GM12878 (cell line): ENCODE measurements at regions not wholly inside any gene's neighbourhood (a gene's known extent, or its start where the extent isn't known, plus 50 kb on each side); places are given as distances from the start of the nearest gene placed in this dataset.

Experiments
- ATAC-seq: fragments of 200-7000 bp; cut with Tn5 transposase; 3 replicates; pipeline ENCODE4 v1.9.1; 2020; ENCODE audit warnings: mild to moderate bottlenecking, moderate library complexity
- BruUV-seq: library from RNA; stranded (reverse); fragments of 400-500 nt; replicated peaks from 2 replicates; lab custom pipeline; 2021; lab: Mats Ljungman, UMichigan
- CTCF ChIA-PET: fragments of 300-600 bp; sonication (Branson Sonifier 250); formaldehyde crosslinking; extraction: SDS; loops from one replicate; lab custom pipeline; 2021; ENCODE audit warnings: inconsistent platforms; lab: Yijun Ruan, JAX
- POLR2A ChIA-PET: fragments of 350-600 bp; formaldehyde crosslinking; extraction: SDS; loops from one replicate; lab custom pipeline; 2021; ENCODE audit warnings: inconsistent platforms; lab: Charles Lee
- RAD21 ChIA-PET: fragments of 300-600 bp; sonication (Branson Sonifier 250); formaldehyde crosslinking; loops from one replicate; lab custom pipeline; 2023; ENCODE audit warnings: antibody characterized with exemption; ENCODE audit not compliant: unreplicated experiment; lab: Charles Lee
- SMC1A ChIA-PET: fragments of 300-600 bp; sonication (Branson Sonifier 250); formaldehyde crosslinking; loops from one replicate; lab custom pipeline; 2023; ENCODE audit not compliant: unreplicated experiment, uncharacterized antibody; lab: Charles Lee
- DNase-seq: peaks from one replicate; pipeline ENCODE4 v3.0.0-alpha.2; 2011; ENCODE audit warnings: low read depth, low spot score
- FAIRE-seq: peaks from 3 replicates; lab custom pipeline; 2011; peaks lifted over from hg19 to GRCh38; lab: Jason Lieb, UNC
- H2AFZ ChIP-seq: 2 replicates; pipeline ENCODE4 v1.6.0; 2011; ENCODE audit warnings: low read depth, low read length, control low read depth; ENCODE audit not compliant: control insufficient read depth
- H3K27ac ChIP-seq: 2 replicates; pipeline ENCODE4 v1.5.1; 2011; ENCODE audit warnings: control low read depth; ENCODE audit not compliant: control insufficient read depth, insufficient read depth
- H3K27me3 ChIP-seq, 2 experiments: replicated peaks in 1 of 2; 2 replicates each; pipeline versions ENCODE4 v1.6.0 to v1.6.1; 2011; ENCODE audit warnings: low read length in 1 of 2; ENCODE audit not compliant: control insufficient read depth in 2 of 2, insufficient read depth in 2 of 2
- H3K36me3 ChIP-seq, 2 experiments: 2 replicates each; pipeline ENCODE4 v1.5.1; 2011; ENCODE audit warnings: low read length in 1 of 2; ENCODE audit not compliant: control insufficient read depth in 2 of 2, insufficient read depth in 2 of 2
- H3K4me1 ChIP-seq: 2 replicates; pipeline ENCODE4 v1.6.1; 2011; ENCODE audit warnings: mild to moderate bottlenecking, low read length, moderate library complexity, mixed read lengths; ENCODE audit not compliant: control insufficient read depth, insufficient read depth
- H3K4me2 ChIP-seq: 2 replicates; pipeline ENCODE4 v1.6.0; 2011; ENCODE audit warnings: control low read depth; ENCODE audit not compliant: control insufficient read depth, insufficient read depth
- H3K4me3 ChIP-seq: fragments of 200-600 bp; sonication (generic); 2 replicates; pipeline ENCODE4 v1.5.1; 2016
- H3K79me2 ChIP-seq: 2 replicates; pipeline ENCODE4 v1.6.0; 2011; ENCODE audit warnings: low read length; ENCODE audit not compliant: control insufficient read depth, insufficient read depth
- H3K9ac ChIP-seq: 2 replicates; pipeline ENCODE4 v1.8.0; 2011; ENCODE audit warnings: low read length, control low read depth, mixed read lengths; ENCODE audit not compliant: control insufficient read depth, insufficient read depth
- H3K9me3 ChIP-seq: replicated peaks from 3 replicates; pipeline ENCODE4 v1.5.1; 2011; ENCODE audit warnings: mild to moderate bottlenecking, low read length; ENCODE audit not compliant: control insufficient read depth, insufficient read depth
- H4K20me1 ChIP-seq: 2 replicates; pipeline ENCODE4 v1.6.0; 2011; ENCODE audit not compliant: control insufficient read depth, insufficient read depth
- FOXM1 ChIP-seq: IDR thresholded peaks from 2 replicates; pipeline ENCODE4 v1.6.1; 2012; ENCODE audit warnings: low read depth, mild to moderate bottlenecking, inconsistent platforms, low read length, moderate library complexity
- NRF1 ChIP-seq: conservative IDR thresholded peaks from 2 replicates; pipeline ENCODE4 v1.6.1; 2011; ENCODE audit warnings: mild to moderate bottlenecking, low read depth, low read length, improper control_type of control experiment
- ZBTB4 ChIP-seq: fragments of 450-650 bp; formaldehyde crosslinking; IDR thresholded peaks from 2 replicates; pipeline ENCODE4 v1.4.0; 2022; ENCODE audit warnings: mild to moderate bottlenecking, moderate library complexity
- WGBS: methylation state at CpG from one replicate; pipeline ENCODE4 v1.1.6; 2016; ENCODE audit warnings: low lambda C conversion rate; ENCODE audit not compliant: insufficient replicate concordance, insufficient coverage; ENCODE audit errors: missing lambda C conversion rate; 5-methylcytosine and 5-hydroxymethylcytosine counted together
- in situ Hi-C: fragments of 300-500 bp; cut with MboI; formaldehyde crosslinking; loops from 9 replicates; pipeline ENCODE4 v1.14.3; 2018; ENCODE audit warnings: mixed read lengths
- intact Hi-C: fragments of 100-400 bp; cut with micrococcal nuclease; formaldehyde crosslinking; loops from one replicate; pipeline ENCODE4 v1.14.2; 2022; ENCODE audit not compliant: unreplicated experiment
- TF ChIP-seq, protein P1 (sequence below): fragments of 150-350 bp; IDR thresholded peaks from 2 replicates; pipeline ENCODE4 v1.6.1; 2016; ENCODE audit warnings: low read depth, low read length
- TF ChIP-seq, protein P2 (sequence below): fragments of 450-650 bp; formaldehyde crosslinking; IDR thresholded peaks from 2 replicates; pipeline ENCODE4 v1.5.0; 2022; ENCODE audit warnings: mild to moderate bottlenecking, missing genetic modification characterization

- ChIA-PET POLR2A (no interaction called here), CTCF (no interaction called here), RAD21 (no interaction called here), SMC1A (no interaction called here)
- no peak overlapping the region for H3K27ac ChIP-seq
- ATAC-seq (no peak), FAIRE-seq (no peak), DNase-seq (no peak)
- 35% methylated on average over 2 of the region's 2 CpGs for WGBS
- intact Hi-C loops (no loop called here), in situ Hi-C loops (no loop called here)
- no peaks in the 10 kb centered on the region for H3K4me1 ChIP-seq
- H3K36me3 ChIP-seq, result no peaks in the 10 kb centered on the region
- TF ChIP-seq, protein P1, sequence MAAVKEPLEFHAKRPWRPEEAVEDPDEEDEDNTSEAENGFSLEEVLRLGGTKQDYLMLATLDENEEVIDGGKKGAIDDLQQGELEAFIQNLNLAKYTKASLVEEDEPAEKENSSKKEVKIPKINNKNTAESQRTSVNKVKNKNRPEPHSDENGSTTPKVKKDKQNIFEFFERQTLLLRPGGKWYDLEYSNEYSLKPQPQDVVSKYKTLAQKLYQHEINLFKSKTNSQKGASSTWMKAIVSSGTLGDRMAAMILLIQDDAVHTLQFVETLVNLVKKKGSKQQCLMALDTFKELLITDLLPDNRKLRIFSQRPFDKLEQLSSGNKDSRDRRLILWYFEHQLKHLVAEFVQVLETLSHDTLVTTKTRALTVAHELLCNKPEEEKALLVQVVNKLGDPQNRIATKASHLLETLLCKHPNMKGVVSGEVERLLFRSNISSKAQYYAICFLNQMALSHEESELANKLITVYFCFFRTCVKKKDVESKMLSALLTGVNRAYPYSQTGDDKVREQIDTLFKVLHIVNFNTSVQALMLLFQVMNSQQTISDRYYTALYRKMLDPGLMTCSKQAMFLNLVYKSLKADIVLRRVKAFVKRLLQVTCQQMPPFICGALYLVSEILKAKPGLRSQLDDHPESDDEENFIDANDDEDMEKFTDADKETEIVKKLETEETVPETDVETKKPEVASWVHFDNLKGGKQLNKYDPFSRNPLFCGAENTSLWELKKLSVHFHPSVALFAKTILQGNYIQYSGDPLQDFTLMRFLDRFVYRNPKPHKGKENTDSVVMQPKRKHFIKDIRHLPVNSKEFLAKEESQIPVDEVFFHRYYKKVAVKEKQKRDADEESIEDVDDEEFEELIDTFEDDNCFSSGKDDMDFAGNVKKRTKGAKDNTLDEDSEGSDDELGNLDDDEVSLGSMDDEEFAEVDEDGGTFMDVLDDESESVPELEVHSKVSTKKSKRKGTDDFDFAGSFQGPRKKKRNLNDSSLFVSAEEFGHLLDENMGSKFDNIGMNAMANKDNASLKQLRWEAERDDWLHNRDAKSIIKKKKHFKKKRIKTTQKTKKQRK, result peak; percentile 47; the same call in 1 of the 2 replicates
- TF ChIP-seq NRF1, result no peak
- no peaks in the 10 kb centered on the region; the same call in 1 of the 3 replicates for H3K9me3 ChIP-seq
- no peaks in the 10 kb centered on the region for H3K27me3 ChIP-seq
- no peak overlapping the region for H2AFZ ChIP-seq
- no peaks in the 10 kb centered on the region for H3K79me2 ChIP-seq
- no peaks in the 10 kb centered on the region for H4K20me1 ChIP-seq
- no peak overlapping the region for H3K4me2 ChIP-seq
- no peak overlapping the region for H3K4me3 ChIP-seq
- no TSS peak for BruUV-seq
- no peak overlapping the region for H3K9ac ChIP-seq
Observed at GRCh38 chr4:188930822-188931221, 791.6 kb downstream of the TRIML1 start.

GRCh38 chr4:188934320-188934962 lies 795.2 kb downstream of the TRIML1 start:
- no peak overlapping the region for H3K4me3 ChIP-seq
- H3K9me3 ChIP-seq, result no peaks in the 10 kb centered on the region; the same call in 1 of the 3 replicates
- ChIA-PET POLR2A (no interaction called here), SMC1A (no interaction called here), CTCF (no interaction called here), RAD21 (no interaction called here)
- H3K9ac ChIP-seq, result no peak overlapping the region
- DNase-seq (no peak), FAIRE-seq (no peak), ATAC-seq (no peak)
- H3K27me3 ChIP-seq, result no peaks in the 10 kb centered on the region
- no peaks in the 10 kb centered on the region for H4K20me1 ChIP-seq
- H3K4me2 ChIP-seq, result no peak overlapping the region
- H3K36me3 ChIP-seq, result no peaks in the 10 kb centered on the region
- in situ Hi-C loops, result no loop called here
- intact Hi-C loops, result no loop called here
- 25% methylated on average over 5 of the region's 5 CpGs for WGBS
- no peak overlapping the region for H2AFZ ChIP-seq
- H3K4me1 ChIP-seq, result no peaks in the 10 kb centered on the region
- BruUV-seq, result no TSS peak
- no peak overlapping the region for H3K27ac ChIP-seq
- H3K79me2 ChIP-seq, result no peaks in the 10 kb centered on the region
- no peak for TF ChIP-seq ZBTB4 (CRISPR knock-in tag)
- TF ChIP-seq, protein P2, sequence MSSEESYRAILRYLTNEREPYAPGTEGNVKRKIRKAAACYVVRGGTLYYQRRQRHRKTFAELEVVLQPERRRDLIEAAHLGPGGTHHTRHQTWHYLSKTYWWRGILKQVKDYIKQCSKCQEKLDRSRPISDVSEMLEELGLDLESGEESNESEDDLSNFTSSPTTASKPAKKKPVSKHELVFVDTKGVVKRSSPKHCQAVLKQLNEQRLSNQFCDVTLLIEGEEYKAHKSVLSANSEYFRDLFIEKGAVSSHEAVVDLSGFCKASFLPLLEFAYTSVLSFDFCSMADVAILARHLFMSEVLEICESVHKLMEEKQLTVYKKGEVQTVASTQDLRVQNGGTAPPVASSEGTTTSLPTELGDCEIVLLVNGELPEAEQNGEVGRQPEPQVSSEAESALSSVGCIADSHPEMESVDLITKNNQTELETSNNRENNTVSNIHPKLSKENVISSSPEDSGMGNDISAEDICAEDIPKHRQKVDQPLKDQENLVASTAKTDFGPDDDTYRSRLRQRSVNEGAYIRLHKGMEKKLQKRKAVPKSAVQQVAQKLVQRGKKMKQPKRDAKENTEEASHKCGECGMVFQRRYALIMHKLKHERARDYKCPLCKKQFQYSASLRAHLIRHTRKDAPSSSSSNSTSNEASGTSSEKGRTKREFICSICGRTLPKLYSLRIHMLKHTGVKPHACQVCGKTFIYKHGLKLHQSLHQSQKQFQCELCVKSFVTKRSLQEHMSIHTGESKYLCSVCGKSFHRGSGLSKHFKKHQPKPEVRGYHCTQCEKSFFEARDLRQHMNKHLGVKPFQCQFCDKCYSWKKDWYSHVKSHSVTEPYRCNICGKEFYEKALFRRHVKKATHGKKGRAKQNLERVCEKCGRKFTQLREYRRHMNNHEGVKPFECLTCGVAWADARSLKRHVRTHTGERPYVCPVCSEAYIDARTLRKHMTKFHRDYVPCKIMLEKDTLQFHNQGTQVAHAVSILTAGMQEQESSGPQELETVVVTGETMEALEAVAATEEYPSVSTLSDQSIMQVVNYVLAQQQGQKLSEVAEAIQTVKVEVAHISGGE, result no peak
- no peak for TF ChIP-seq FOXM1
